Suprapubic skin (tissue), 4 donors: ENCODE measurements at regions not wholly inside any gene's neighbourhood (a gene's known extent, or its start where the extent isn't known, plus 50 kb on each side); places are given as distances from the start of the nearest gene placed in this dataset.
"Not testable (repeated sequence)": the region's sequence is repeated elsewhere in the genome, so short reads cannot be mapped to it uniquely, and the experiment has no call there.

Experiments
- DNase-seq, 2 donors: peaks; one replicate each; pipeline ENCODE4 v3.0.0-alpha.2; 2019; ENCODE audit warnings: low spot score in 2 of 2
- H3K27ac ChIP-seq: fragments of 200-600 bp; sonication (generic); one replicate; pipeline ENCODE4 v1.5.1; 2019
- H3K27me3 ChIP-seq: fragments of 200-600 bp; sonication (generic); one replicate; pipeline ENCODE4 v1.5.1; 2019
- H3K36me3 ChIP-seq: fragments of 200-600 bp; sonication (generic); one replicate; pipeline ENCODE4 v1.5.1; 2019
- H3K4me1 ChIP-seq: fragments of 200-600 bp; sonication (generic); one replicate; pipeline ENCODE4 v1.5.1; 2019
- H3K4me3 ChIP-seq: fragments of 200-600 bp; sonication (generic); one replicate; pipeline ENCODE4 v1.5.1; 2019; ENCODE audit warnings: mild to moderate bottlenecking
- H3K9me3 ChIP-seq: fragments of 200-600 bp; sonication (generic); one replicate; pipeline ENCODE4 v1.5.1; 2019
- CTCF ChIP-seq, 2 donors: fragments of 200-600 bp in 1 of 2; fragments of 450-650 bp in 1 of 2; sonication (generic) in 1 of 2; IDR thresholded peaks; one replicate each; pipeline ENCODE4 v1.5.1; 2016 to 2019; ENCODE audit warnings: antibody characterized with exemption in 2 of 2, mild to moderate bottlenecking in 1 of 2, moderate library complexity in 1 of 2
- EP300 ChIP-seq: sonication (generic); formaldehyde crosslinking; IDR thresholded peaks from one replicate; pipeline ENCODE4 v1.6.1; 2017; ENCODE audit warnings: antibody characterized with exemption
- POLR2A ChIP-seq, 2 donors: fragments of 450-650 bp; IDR thresholded peaks; one replicate each; pipeline ENCODE4 v1.6.1; 2017; ENCODE audit warnings: antibody characterized with exemption in 2 of 2, mild to moderate bottlenecking in 2 of 2, moderate library complexity in 2 of 2
- POLR2AphosphoS5 ChIP-seq, 3 donors: sonication (generic); formaldehyde crosslinking; IDR thresholded peaks; one replicate each; pipeline ENCODE4 v1.6.1; 2017; ENCODE audit warnings: antibody characterized with exemption in 3 of 3
- WGBS: methylation state at CpG from one replicate; pipeline ENCODE4 v1.1.5; 2018; 5-methylcytosine and 5-hydroxymethylcytosine counted together

- Histone ChIP-seq H3K27me3 (no peaks in the 10 kb centered on the region), H3K27ac (no peak overlapping the region), H3K4me3 (no peak overlapping the region), H3K36me3 (no peaks in the 10 kb centered on the region), H3K9me3 (no peaks in the 10 kb centered on the region), H3K4me1 (no peaks in the 10 kb centered on the region)
- DNase-seq, result no peak
- WGBS, result 84% methylated on average over 7 of the region's 7 CpGs
- TF ChIP-seq POLR2AphosphoS5 (IDR thresholded peaks at IDR 0.05) (no peak), CTCF (IDR thresholded peaks at IDR 0.05) (no peak), POLR2A (IDR thresholded peaks at IDR 0.05) (no peak), EP300 (no peak)
Measured at GRCh38 chr6:57974653-57975052, 657.2 kb downstream of the PRIM2 start.

- not testable (repeated sequence) for H3K36me3 ChIP-seq, H3K27ac ChIP-seq, H3K9me3 ChIP-seq, H3K4me3 ChIP-seq, H3K4me1 ChIP-seq, H3K27me3 ChIP-seq, DNase-seq
- WGBS, result 95% methylated on average over 7 of the region's 10 CpGs
Measured at GRCh38 chr6:57975127-57975526, 657.7 kb downstream of the PRIM2 start.

GRCh38 chr6:57976371-57976770 lies 658.9 kb downstream of the PRIM2 start:
- H3K36me3 ChIP-seq, H3K4me3 ChIP-seq, H3K9me3 ChIP-seq, H3K27ac ChIP-seq, H3K27me3 ChIP-seq, H3K4me1 ChIP-seq, DNase-seq: not testable (repeated sequence)
- WGBS, result 35% methylated on average over 1 of the region's 1 CpG

GRCh38 chr6:57983603-57984002 lies 666.2 kb downstream of the PRIM2 start:
- H3K36me3 ChIP-seq, DNase-seq, H3K4me3 ChIP-seq, H3K9me3 ChIP-seq, H3K4me1 ChIP-seq, H3K27me3 ChIP-seq, H3K27ac ChIP-seq: not testable (repeated sequence)
- 11% methylated on average over 1 of the region's 1 CpG for WGBS

GRCh38 chr6:57984575-57984974 lies 667.1 kb downstream of the PRIM2 start:
- not testable (repeated sequence) for DNase-seq, H3K4me1 ChIP-seq, H3K4me3 ChIP-seq, H3K9me3 ChIP-seq, H3K36me3 ChIP-seq, H3K27ac ChIP-seq, H3K27me3 ChIP-seq
- WGBS, result 69% methylated on average over 3 of the region's 3 CpGs

GRCh38 chr6:57985734-57986133 lies 668.3 kb downstream of the PRIM2 start:
- DNase-seq, H3K27ac ChIP-seq, H3K9me3 ChIP-seq, H3K36me3 ChIP-seq, H3K27me3 ChIP-seq, H3K4me3 ChIP-seq, H3K4me1 ChIP-seq: not testable (repeated sequence)
- 63% methylated on average over 4 of the region's 4 CpGs for WGBS

GRCh38 chr6:57986584-57986983 lies 669.2 kb downstream of the PRIM2 start:
- WGBS, result 34% methylated on average over 2 of the region's 2 CpGs
- not testable (repeated sequence) for H3K4me3 ChIP-seq, H3K27me3 ChIP-seq, H3K27ac ChIP-seq, H3K9me3 ChIP-seq, H3K36me3 ChIP-seq, DNase-seq, H3K4me1 ChIP-seq

GRCh38 chr6:57989520-57990080 lies 672.2 kb downstream of the PRIM2 start:
- not testable (repeated sequence) for DNase-seq, H3K27me3 ChIP-seq, H3K27ac ChIP-seq, H3K4me3 ChIP-seq, H3K9me3 ChIP-seq, H3K36me3 ChIP-seq, H3K4me1 ChIP-seq
- WGBS, result 47% methylated on average over 2 of the region's 2 CpGs

- not testable (repeated sequence) for H3K27me3 ChIP-seq, H3K4me3 ChIP-seq, DNase-seq, H3K9me3 ChIP-seq, H3K27ac ChIP-seq, H3K4me1 ChIP-seq, H3K36me3 ChIP-seq
- WGBS, result 68% methylated on average over 6 of the region's 6 CpGs
Measured at GRCh38 chr6:57998858-57999619, 681.6 kb downstream of the PRIM2 start.

GRCh38 chr6:58000233-58000632 lies 682.8 kb downstream of the PRIM2 start:
- DNase-seq, H3K9me3 ChIP-seq: not testable (repeated sequence)

GRCh38 chr6:58003417-58004167 lies 686.2 kb downstream of the PRIM2 start:
- not testable (repeated sequence) for DNase-seq

More at GRCh38 chr6:58000233-58000632, 682.8 kb downstream of the PRIM2 start:
- H3K27me3 ChIP-seq, H3K36me3 ChIP-seq, H3K27ac ChIP-seq, H3K4me3 ChIP-seq, H3K4me1 ChIP-seq: not testable (repeated sequence)
- WGBS, result 84% methylated on average over 6 of the region's 6 CpGs

GRCh38 chr6:58007334-58008000 lies 690.0 kb downstream of the PRIM2 start:
- not testable (repeated sequence) for H3K27ac ChIP-seq, H3K4me3 ChIP-seq, H3K4me1 ChIP-seq, H3K9me3 ChIP-seq, H3K36me3 ChIP-seq, DNase-seq, H3K27me3 ChIP-seq
- WGBS, result 48% methylated on average over 4 of the region's 4 CpGs

More at GRCh38 chr6:58003417-58004167, 686.2 kb downstream of the PRIM2 start:
- H3K27me3 ChIP-seq, H3K4me3 ChIP-seq, H3K36me3 ChIP-seq, H3K27ac ChIP-seq, H3K4me1 ChIP-seq, H3K9me3 ChIP-seq: not testable (repeated sequence)
